Lower leg skin (tissue), 3 donors: ENCODE measurements at regions not wholly inside any gene's neighbourhood (a gene's known extent, or its start where the extent isn't known, plus 50 kb on each side); places are given as distances from the start of the nearest gene placed in this dataset.
"Not testable (repeated sequence)": the region's sequence is repeated elsewhere in the genome, so short reads cannot be mapped to it uniquely, and the experiment has no call there.

Source experiments
- POLR2A ChIP-seq, 2 donors: fragments of 450-650 bp; IDR thresholded peaks; one replicate each; pipeline ENCODE4 v1.6.1; 2016 to 2017; ENCODE audit warnings: antibody characterized with exemption in 2 of 2, mild to moderate bottlenecking in 1 of 2, moderate library complexity in 1 of 2
- TF ChIP-seq, protein P1 (sequence below), 3 donors: fragments of 450-650 bp; IDR thresholded peaks; one replicate each; pipeline ENCODE4 v1.5.1; 2016; ENCODE audit warnings: antibody characterized with exemption in 3 of 3, mild to moderate bottlenecking in 3 of 3, moderate library complexity in 2 of 3

DNA sequence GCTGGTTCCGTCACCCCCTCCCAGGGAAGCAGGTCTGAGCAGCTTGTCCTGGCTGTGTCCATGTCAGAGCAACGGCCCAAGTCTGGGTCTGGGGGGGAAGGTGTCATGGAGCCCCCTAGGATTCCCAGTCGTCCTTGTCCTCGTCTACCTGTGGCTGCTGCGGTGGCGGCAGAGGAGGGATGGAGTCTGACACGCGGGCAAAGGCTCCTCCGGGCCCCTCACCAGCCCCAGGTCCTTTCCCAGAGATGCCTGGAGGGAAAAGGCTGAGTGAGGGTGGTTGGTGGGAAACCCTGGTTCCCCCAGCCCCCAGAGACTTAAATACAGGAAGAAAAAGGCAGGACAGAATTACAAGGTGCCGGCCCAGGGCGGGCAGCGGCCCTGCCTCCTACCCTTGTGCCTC lies 51.9 kb upstream of the IQSEC3 start:
- TF ChIP-seq, protein P1, sequence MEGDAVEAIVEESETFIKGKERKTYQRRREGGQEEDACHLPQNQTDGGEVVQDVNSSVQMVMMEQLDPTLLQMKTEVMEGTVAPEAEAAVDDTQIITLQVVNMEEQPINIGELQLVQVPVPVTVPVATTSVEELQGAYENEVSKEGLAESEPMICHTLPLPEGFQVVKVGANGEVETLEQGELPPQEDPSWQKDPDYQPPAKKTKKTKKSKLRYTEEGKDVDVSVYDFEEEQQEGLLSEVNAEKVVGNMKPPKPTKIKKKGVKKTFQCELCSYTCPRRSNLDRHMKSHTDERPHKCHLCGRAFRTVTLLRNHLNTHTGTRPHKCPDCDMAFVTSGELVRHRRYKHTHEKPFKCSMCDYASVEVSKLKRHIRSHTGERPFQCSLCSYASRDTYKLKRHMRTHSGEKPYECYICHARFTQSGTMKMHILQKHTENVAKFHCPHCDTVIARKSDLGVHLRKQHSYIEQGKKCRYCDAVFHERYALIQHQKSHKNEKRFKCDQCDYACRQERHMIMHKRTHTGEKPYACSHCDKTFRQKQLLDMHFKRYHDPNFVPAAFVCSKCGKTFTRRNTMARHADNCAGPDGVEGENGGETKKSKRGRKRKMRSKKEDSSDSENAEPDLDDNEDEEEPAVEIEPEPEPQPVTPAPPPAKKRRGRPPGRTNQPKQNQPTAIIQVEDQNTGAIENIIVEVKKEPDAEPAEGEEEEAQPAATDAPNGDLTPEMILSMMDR (IDR thresholded peaks at IDR 0.05): not testable (repeated sequence)
- TF ChIP-seq POLR2A (IDR thresholded peaks at IDR 0.05): not testable (repeated sequence)
